Caco-2 (cell line): ENCODE measurements at regions not wholly inside any gene's neighbourhood (a gene's known extent, or its start where the extent isn't known, plus 50 kb on each side); places are given as distances from the start of the nearest gene placed in this dataset.

ENCODE experiments used
- BruUV-seq: library from RNA; stranded (reverse); fragments of 400-500 nt; replicated peaks from 2 replicates; lab custom pipeline; 2021; lab: Mats Ljungman, UMichigan
- CTCF ChIA-PET: fragments of 300-600 bp; sonication (Branson Sonifier 250); formaldehyde crosslinking; loops from one replicate; lab custom pipeline; 2022; ENCODE audit warnings: antibody characterized with exemption; lab: Charles Lee
- POLR2A ChIA-PET: fragments of 300-600 bp; sonication (Branson Sonifier 250); formaldehyde crosslinking; loops from one replicate; lab custom pipeline; 2022; ENCODE audit warnings: antibody characterized with exemption; lab: Charles Lee
- DNase-seq, 2 experiments: peaks; one replicate each; pipeline versions ENCODE4 v3.0.0 to v3.0.0-alpha.2; 2020 to 2022
- H3K27me3 ChIP-seq: replicated peaks from 2 replicates; pipeline ENCODE4 v1.6.0; 2011; ENCODE audit warnings: low read length; ENCODE audit not compliant: control insufficient read depth, insufficient read depth
- H3K36me3 ChIP-seq: 2 replicates; pipeline ENCODE4 v1.5.1; 2011; ENCODE audit warnings: low read length; ENCODE audit not compliant: control insufficient read depth, insufficient read depth
- H3K4me1 ChIP-seq: fragments of 250-450 bp; sonication (Bioruptor Pico); 2 replicates; pipeline ENCODE4 v1.5.1; 2020; ENCODE audit warnings: mild to moderate bottlenecking
- H3K4me3 ChIP-seq: 2 replicates; pipeline ENCODE4 v1.5.1; 2011; ENCODE audit warnings: low read depth, mild to moderate bottlenecking, control low read depth, low read length
- H3K9me3 ChIP-seq: fragments of 250-450 bp; sonication (Bioruptor Pico); 2 replicates; pipeline ENCODE4 v1.5.1; 2020; ENCODE audit warnings: mild to moderate bottlenecking, moderate library complexity
- H3K27ac Mint-ChIP-seq: one replicate; pipeline ENCODE4 v1.8.0; 2022; ENCODE audit warnings: mixed read lengths; ENCODE audit not compliant: unreplicated experiment
- H3K27me3 Mint-ChIP-seq: one replicate; pipeline ENCODE4 v1.8.0; 2022; ENCODE audit warnings: mixed read lengths; ENCODE audit not compliant: insufficient read depth, unreplicated experiment
- H3K36me3 Mint-ChIP-seq: one replicate; pipeline ENCODE4 v1.8.0; 2022; ENCODE audit warnings: mild to moderate bottlenecking, mixed read lengths; ENCODE audit not compliant: insufficient read depth, unreplicated experiment
- H3K4me1 Mint-ChIP-seq: one replicate; pipeline ENCODE4 v1.8.0; 2022; ENCODE audit warnings: low read depth, mixed read lengths; ENCODE audit not compliant: unreplicated experiment
- H3K4me3 Mint-ChIP-seq: one replicate; pipeline ENCODE4 v1.8.0; 2022; ENCODE audit warnings: mild to moderate bottlenecking, moderate library complexity, mixed read lengths; ENCODE audit not compliant: unreplicated experiment
- H3K9me3 Mint-ChIP-seq: one replicate; pipeline ENCODE4 v1.8.0; 2022; ENCODE audit warnings: mixed read lengths; ENCODE audit not compliant: unreplicated experiment
- CTCF ChIP-seq, 2 experiments: fragments of 200-600 bp in 1 of 2; IDR thresholded peaks; 1 replicate in 1 of 2; 2 replicates in 1 of 2; pipeline versions ENCODE4 v1.5.1 to v1.8.0; 2011 to 2022; ENCODE audit warnings: antibody characterized with exemption in 1 of 2, control low read depth in 1 of 2, inconsistent platforms in 1 of 2, low read depth in 1 of 2, low read length in 1 of 2, mild to moderate bottlenecking in 1 of 2, moderate library complexity in 1 of 2; ENCODE audit not compliant: insufficient read depth in 1 of 2, severe bottlenecking in 1 of 2, unreplicated experiment in 1 of 2
- intact Hi-C: fragments of 100-400 bp; cut with micrococcal nuclease; formaldehyde crosslinking; loops from one replicate; pipeline ENCODE4 v1.10.0; 2022; ENCODE audit not compliant: unreplicated experiment

- Mint-ChIP-seq H3K27ac (no peak overlapping the region), H3K27me3 (no peaks in the 10 kb centered on the region), H3K4me1 (no peaks in the 10 kb centered on the region), H3K36me3 (no peaks in the 10 kb centered on the region), H3K9me3 (no peaks in the 10 kb centered on the region), H3K4me3 (no peak overlapping the region)
- intact Hi-C loops: no loop called here
- Histone ChIP-seq H3K4me1 (no peaks in the 10 kb centered on the region), H3K27me3 (no peaks in the 10 kb centered on the region), H3K9me3 (no peaks in the 10 kb centered on the region), H3K4me3 (no peak overlapping the region), H3K36me3 (no peaks in the 10 kb centered on the region)
- no TSS peak for BruUV-seq
- CTCF ChIA-PET: no interaction called here
- POLR2A ChIA-PET: no interaction called here
- no peak for TF ChIP-seq CTCF (IDR thresholded peaks at IDR 0.05; ENCODE audit: insufficient read depth in 1 of 2, low read depth in 1 of 2, low read length in 1 of 2, severe bottlenecking in 1 of 2, unreplicated experiment in 1 of 2)
- no peak for DNase-seq
Observed at GRCh38 chr5:28810751-28811136, 1772.4 kb upstream of the CDH9 start.

GRCh38 chr5:28809811-28810750 is 1771.7 kb upstream of the CDH9 start:
- H3K27me3 Mint-ChIP-seq: no peaks in the 10 kb centered on the region
- BruUV-seq: no TSS peak
- H3K36me3 Mint-ChIP-seq: no peaks in the 10 kb centered on the region
- H3K4me3 Mint-ChIP-seq: no peak overlapping the region
- no peak overlapping the region for H3K27ac Mint-ChIP-seq
- intact Hi-C loops: no loop called here
- H3K27me3 ChIP-seq: no peaks in the 10 kb centered on the region
- no peaks in the 10 kb centered on the region for H3K4me1 Mint-ChIP-seq
- no peak overlapping the region for H3K4me3 ChIP-seq
- DNase-seq: no peak
- H3K36me3 ChIP-seq: no peaks in the 10 kb centered on the region
- H3K4me1 ChIP-seq: no peaks in the 10 kb centered on the region
- no peaks in the 10 kb centered on the region for H3K9me3 ChIP-seq
- TF ChIP-seq CTCF (IDR thresholded peaks at IDR 0.05; ENCODE audit: insufficient read depth in 1 of 2, low read depth in 1 of 2, low read length in 1 of 2, severe bottlenecking in 1 of 2, unreplicated experiment in 1 of 2): no peak
- POLR2A ChIA-PET: no interaction called here
- no peaks in the 10 kb centered on the region for H3K9me3 Mint-ChIP-seq
- CTCF ChIA-PET: no interaction called here

GRCh38 chr5:28808967-28809810 is 1770.8 kb upstream of the CDH9 start:
- Mint-ChIP-seq H3K27me3 (no peaks in the 10 kb centered on the region), H3K4me1 (no peaks in the 10 kb centered on the region), H3K4me3 (no peak overlapping the region), H3K27ac (no peak overlapping the region), H3K36me3 (no peaks in the 10 kb centered on the region), H3K9me3 (no peaks in the 10 kb centered on the region)
- CTCF ChIA-PET: no interaction called here
- no peak overlapping the region for H3K4me3 ChIP-seq
- BruUV-seq: no TSS peak
- H3K4me1 ChIP-seq: no peaks in the 10 kb centered on the region
- DNase-seq: no peak
- H3K36me3 ChIP-seq: no peaks in the 10 kb centered on the region
- POLR2A ChIA-PET: no interaction called here
- H3K27me3 ChIP-seq: no peaks in the 10 kb centered on the region
- no peak for TF ChIP-seq CTCF (IDR thresholded peaks at IDR 0.05; ENCODE audit: insufficient read depth in 1 of 2, low read depth in 1 of 2, low read length in 1 of 2, severe bottlenecking in 1 of 2, unreplicated experiment in 1 of 2)
- no peaks in the 10 kb centered on the region for H3K9me3 ChIP-seq
- intact Hi-C loops: no loop called here
